Progenitor cell of endocrine pancreas (in vitro differentiated cells): ENCODE measurements at regions not wholly inside any gene's neighbourhood (a gene's known extent, or its start where the extent isn't known, plus 50 kb on each side); places are given as distances from the start of the nearest gene placed in this dataset.

ENCODE experiments used
- DNase-seq: peaks from one replicate; pipeline ENCODE4 v3.0.0; 2021; ENCODE audit warnings: low spot score; ENCODE audit not compliant: unreplicated experiment
- H3K27ac Mint-ChIP-seq: 2 replicates; pipeline ENCODE4 v1.8.0; 2021; ENCODE audit warnings: mild to moderate bottlenecking, moderate library complexity, mixed read lengths
- H3K27me3 Mint-ChIP-seq: 2 replicates; pipeline ENCODE4 v1.8.0; 2021; ENCODE audit warnings: mixed read lengths
- H3K36me3 Mint-ChIP-seq: 2 replicates; pipeline ENCODE4 v1.8.0; 2022; ENCODE audit warnings: mixed read lengths; ENCODE audit not compliant: insufficient read depth
- H3K4me1 Mint-ChIP-seq: 2 replicates; pipeline ENCODE4 v1.8.0; 2021; ENCODE audit warnings: low read depth, mixed read lengths
- H3K4me3 Mint-ChIP-seq: 2 replicates; pipeline ENCODE4 v1.8.0; 2021; ENCODE audit warnings: low read depth, mild to moderate bottlenecking, moderate library complexity, mixed read lengths
- H3K9me3 Mint-ChIP-seq: 2 replicates; pipeline ENCODE4 v1.8.0; 2021; ENCODE audit warnings: low read depth, mixed read lengths
- TF ChIP-seq, protein P1 (sequence below): fragments of 200-600 bp; sonication (generic); IDR thresholded peaks from one replicate; pipeline ENCODE4 v1.5.0; 2021; ENCODE audit warnings: antibody characterized with exemption, mild to moderate bottlenecking; ENCODE audit not compliant: unreplicated experiment

DNA sequence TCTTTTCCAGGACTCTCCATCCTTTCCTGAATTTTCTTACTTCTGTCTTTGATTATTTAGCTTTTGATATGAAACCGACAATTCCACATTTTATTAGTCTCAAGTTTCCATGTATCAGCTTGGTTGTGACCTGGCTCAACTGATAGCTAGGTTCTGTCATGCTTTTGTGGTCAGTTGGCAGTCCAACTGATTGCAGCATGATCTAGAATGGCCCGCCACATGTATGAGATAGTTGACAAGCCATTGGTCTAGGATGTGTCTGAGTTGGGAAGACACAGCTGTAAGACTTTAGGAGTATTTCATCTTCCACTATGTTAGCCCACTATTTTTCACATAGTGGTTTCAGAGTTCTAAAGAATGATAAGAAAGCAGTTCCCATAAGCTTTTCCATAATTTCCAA is 117.5 kb upstream of the GRID2 start:
- Mint-ChIP-seq H3K4me3 (no peak overlapping the region), H3K36me3 (no peaks in the 10 kb centered on the region), H3K9me3 (peaks cover 7% of the 10 kb centered on the region), H3K4me1 (no peaks in the 10 kb centered on the region), H3K27ac (no peak overlapping the region), H3K27me3 (no peaks in the 10 kb centered on the region)
- DNase-seq: no peak
- TF ChIP-seq, protein P1, sequence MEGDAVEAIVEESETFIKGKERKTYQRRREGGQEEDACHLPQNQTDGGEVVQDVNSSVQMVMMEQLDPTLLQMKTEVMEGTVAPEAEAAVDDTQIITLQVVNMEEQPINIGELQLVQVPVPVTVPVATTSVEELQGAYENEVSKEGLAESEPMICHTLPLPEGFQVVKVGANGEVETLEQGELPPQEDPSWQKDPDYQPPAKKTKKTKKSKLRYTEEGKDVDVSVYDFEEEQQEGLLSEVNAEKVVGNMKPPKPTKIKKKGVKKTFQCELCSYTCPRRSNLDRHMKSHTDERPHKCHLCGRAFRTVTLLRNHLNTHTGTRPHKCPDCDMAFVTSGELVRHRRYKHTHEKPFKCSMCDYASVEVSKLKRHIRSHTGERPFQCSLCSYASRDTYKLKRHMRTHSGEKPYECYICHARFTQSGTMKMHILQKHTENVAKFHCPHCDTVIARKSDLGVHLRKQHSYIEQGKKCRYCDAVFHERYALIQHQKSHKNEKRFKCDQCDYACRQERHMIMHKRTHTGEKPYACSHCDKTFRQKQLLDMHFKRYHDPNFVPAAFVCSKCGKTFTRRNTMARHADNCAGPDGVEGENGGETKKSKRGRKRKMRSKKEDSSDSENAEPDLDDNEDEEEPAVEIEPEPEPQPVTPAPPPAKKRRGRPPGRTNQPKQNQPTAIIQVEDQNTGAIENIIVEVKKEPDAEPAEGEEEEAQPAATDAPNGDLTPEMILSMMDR: no peak

DNA sequence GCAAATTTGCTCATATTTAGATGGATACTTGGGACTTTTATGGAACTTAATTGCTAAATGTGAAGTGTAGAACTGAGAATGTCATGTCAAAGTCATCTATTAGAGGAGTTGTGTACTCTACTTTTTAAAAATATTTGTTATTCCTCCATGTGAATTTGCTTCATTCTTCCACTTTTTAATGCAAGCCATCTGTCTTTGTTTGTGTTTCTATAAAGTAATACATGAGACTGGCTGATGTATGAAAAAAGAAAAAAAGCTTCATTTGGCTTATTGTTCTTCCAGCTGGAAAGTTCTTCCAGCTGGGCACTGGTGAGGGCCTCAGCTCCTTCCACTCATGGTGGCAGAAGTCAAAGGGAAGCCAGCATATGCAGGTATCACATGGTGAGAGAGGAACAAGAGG is 114.6 kb upstream of the GRID2 start:
- H3K4me3 Mint-ChIP-seq: no peak overlapping the region
- H3K9me3 Mint-ChIP-seq: no peaks in the 10 kb centered on the region
- TF ChIP-seq, protein P1: no peak
- no peaks in the 10 kb centered on the region for H3K27me3 Mint-ChIP-seq
- H3K27ac Mint-ChIP-seq: no peak overlapping the region
- DNase-seq: no peak
- H3K4me1 Mint-ChIP-seq: no peaks in the 10 kb centered on the region
- no peaks in the 10 kb centered on the region for H3K36me3 Mint-ChIP-seq

DNA sequence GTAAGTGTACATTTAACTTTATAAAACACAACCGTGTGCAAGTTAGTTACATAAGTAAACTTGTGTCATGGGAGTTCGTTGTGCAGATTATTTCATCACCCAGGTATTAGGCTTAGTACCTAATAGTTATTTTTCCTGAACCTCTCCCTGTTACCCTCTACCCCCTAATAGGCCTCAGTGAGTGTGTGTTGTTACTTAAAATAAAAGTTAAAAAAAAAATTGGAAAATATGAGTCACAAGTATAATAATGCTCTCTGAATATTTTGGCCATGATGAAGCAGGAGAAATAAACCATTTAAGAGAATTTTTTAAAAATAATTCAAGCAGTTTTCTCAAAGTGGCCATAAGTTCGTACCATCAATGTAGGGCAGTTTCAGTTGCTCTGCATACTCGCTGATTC is 105.1 kb upstream of the GRID2 start:
- TF ChIP-seq, protein P1: no peak
- no peaks in the 10 kb centered on the region for H3K4me1 Mint-ChIP-seq
- H3K27ac Mint-ChIP-seq: no peak overlapping the region
- peaks cover 3% of the 10 kb centered on the region for H3K9me3 Mint-ChIP-seq
- no peak for DNase-seq
- no peaks in the 10 kb centered on the region for H3K36me3 Mint-ChIP-seq
- no peaks in the 10 kb centered on the region for H3K27me3 Mint-ChIP-seq
- no peak overlapping the region for H3K4me3 Mint-ChIP-seq

DNA sequence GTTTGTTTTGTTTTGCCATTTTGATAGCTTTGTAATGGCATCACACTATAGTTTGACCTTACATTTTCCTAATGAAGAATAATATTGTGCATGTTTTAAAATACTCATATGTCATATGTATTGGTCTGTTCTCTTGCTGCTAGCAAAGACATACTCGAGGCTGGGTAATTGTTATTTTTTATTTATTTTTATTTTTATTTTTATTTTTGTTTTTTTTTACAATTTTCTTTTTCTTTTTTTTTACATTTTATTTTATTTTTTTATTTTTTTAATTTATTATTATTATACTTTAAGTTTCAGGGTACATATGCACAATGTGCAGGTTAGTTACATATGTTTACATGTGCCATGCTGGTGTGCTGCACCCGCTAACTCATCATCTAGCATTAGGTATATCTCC is 104.6 kb upstream of the GRID2 start:
- no peak overlapping the region for H3K4me3 Mint-ChIP-seq
- no peaks in the 10 kb centered on the region for H3K27me3 Mint-ChIP-seq
- H3K36me3 Mint-ChIP-seq: no peaks in the 10 kb centered on the region

DNA sequence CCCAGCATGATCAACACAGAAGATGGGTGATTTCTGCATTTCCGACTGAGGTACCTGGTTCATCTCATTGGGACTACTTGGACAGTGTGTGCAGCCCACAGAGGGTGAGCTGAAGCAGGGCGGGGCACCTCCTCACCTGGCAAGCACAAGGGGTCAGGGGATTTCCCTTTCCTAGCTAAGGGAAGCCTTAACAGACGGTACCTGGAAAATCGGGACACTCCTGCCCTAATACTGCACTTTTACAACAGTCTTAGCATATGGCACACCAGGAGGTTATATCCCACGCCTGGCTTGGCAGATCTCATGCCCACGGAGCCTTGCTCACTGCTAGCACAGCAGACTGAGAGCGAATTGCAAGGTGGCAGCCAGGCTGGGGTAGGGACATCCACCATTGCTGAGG is 92.9 kb upstream of the GRID2 start:
- peaks cover 10% of the 10 kb centered on the region for H3K9me3 Mint-ChIP-seq
- no peaks in the 10 kb centered on the region for H3K36me3 Mint-ChIP-seq
- H3K27ac Mint-ChIP-seq: no peak overlapping the region
- H3K27me3 Mint-ChIP-seq: no peaks in the 10 kb centered on the region
- no peak for DNase-seq
- TF ChIP-seq, protein P1: no peak
- H3K4me1 Mint-ChIP-seq: no peaks in the 10 kb centered on the region
- no peak overlapping the region for H3K4me3 Mint-ChIP-seq

More for the DNA sequence above, 104.6 kb upstream of the GRID2 start:
- no peak for DNase-seq
- no peak overlapping the region for H3K27ac Mint-ChIP-seq
- TF ChIP-seq, protein P1: no peak
- H3K4me1 Mint-ChIP-seq: peaks cover under 1% of the 10 kb centered on the region
- H3K9me3 Mint-ChIP-seq: peaks cover 3% of the 10 kb centered on the region
